GM18951 (cell line): ENCODE measurements at regions not wholly inside any gene's neighbourhood (a gene's known extent, or its start where the extent isn't known, plus 50 kb on each side); places are given as distances from the start of the nearest gene placed in this dataset.
"Not testable (repeated sequence)": the region's sequence is repeated elsewhere in the genome, so short reads cannot be mapped to it uniquely, and the experiment has no call there.

ENCODE experiments used
- POLR2A ChIP-seq: IDR thresholded peaks from 4 replicates; pipeline ENCODE4 v1.6.1; 2011; ENCODE audit warnings: mild to moderate bottlenecking; ENCODE audit not compliant: insufficient read length, insufficient read depth; ENCODE audit errors: extremely low read depth
- in situ Hi-C: fragments of 300-500 bp; cut with MboI; formaldehyde crosslinking; loops from one replicate; pipeline ENCODE4 v1.12.0; 2022; ENCODE audit warnings: low sequenced_read_pairs, mixed read lengths, inconsistent platforms; ENCODE audit not compliant: unreplicated experiment

DNA sequence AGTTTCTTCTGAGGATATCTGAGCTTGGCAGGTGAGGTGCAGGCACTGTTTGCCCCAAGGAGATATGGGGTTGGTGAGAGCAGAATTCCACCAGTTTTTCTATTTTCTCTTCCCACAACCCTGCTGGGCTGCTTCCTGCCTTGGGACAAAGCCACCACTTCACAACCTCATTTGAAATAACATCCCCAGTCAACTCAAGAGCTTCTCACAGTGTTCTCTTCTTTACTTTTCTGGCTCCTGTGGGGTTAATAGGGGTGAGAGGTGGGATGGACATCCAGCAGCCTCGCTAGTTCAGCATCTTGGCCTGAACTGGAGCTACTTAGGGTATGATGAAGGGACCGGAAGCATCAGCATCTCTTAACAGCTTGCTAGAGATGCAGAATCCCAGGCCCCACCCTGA, 106.3 kb downstream of the SLC4A3 start:
- TF ChIP-seq POLR2A: no peak
- in situ Hi-C loops: no loop called here

DNA sequence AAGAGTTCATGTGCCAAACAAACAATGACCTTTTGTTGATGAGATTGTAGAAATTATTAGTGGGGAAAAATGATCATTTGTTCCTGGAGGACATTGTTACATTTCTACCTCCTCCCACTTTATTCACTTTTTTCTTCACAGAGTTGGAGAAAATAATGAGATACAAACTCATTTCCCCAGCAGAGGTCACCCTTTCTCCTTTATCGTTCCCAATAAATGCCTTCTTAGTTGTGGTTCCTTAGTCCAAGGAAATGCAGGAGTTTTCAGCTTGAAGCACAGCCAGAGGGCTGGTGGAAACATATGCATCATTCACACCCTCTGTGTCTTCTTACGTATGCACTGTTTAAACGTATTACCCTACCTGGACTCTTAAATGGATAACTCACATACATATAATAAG, 108.8 kb downstream of the SLC4A3 start:
- no peak for TF ChIP-seq POLR2A
- in situ Hi-C loops: no loop called here

DNA sequence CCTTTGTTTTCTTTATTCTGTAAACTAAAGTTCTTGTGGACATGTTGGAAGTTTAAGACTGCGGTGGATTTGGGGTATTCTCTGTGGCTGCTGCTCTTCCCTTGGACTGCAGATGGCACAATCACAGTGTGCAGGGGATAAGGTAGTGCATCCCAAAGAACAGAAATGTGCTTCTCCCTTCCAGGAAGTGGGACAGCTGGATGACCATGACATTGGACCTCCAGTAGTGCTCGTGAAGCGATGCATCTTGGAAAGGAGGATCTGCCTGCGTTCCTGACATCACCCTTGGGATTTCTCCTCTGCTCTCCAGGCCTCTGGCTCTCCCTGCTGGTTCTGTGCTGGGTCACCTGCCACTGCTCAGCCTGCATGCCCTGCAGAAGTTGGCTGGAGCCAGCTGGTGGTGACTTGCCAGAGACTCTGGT, 109.9 kb downstream of the SLC4A3 start:
- in situ Hi-C loops: no loop called here
- TF ChIP-seq POLR2A: no peak

DNA sequence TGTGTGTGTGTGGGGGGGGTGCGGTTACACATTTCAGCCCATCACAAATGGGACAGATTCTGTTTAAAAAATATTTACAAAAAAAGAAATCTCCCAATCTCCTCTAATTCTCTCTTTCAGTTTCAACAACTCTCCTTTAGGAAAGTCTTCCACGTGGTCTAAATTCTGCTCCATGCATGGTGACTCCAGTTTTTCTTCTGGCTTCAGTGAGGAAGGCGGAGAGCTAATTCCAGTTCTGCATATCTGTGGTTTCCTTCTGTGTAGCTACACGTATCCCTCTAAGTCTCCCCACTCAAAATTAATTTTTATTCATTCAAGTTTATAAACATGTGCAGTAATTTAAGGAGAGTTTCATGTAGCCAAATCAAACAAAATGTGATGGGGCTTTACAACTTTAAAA, 111.6 kb downstream of the SLC4A3 start:
- no peak for TF ChIP-seq POLR2A
- in situ Hi-C loops: no loop called here

- in situ Hi-C loops: no loop called here
- TF ChIP-seq POLR2A: no peak
Measured at GRCh38 chr2:219739866-219740440, 112.5 kb downstream of the SLC4A3 start.

- in situ Hi-C loops: no loop called here
- TF ChIP-seq POLR2A: no peak
Measured at GRCh38 chr2:219743548-219743947, 116.1 kb downstream of the SLC4A3 start.

DNA sequence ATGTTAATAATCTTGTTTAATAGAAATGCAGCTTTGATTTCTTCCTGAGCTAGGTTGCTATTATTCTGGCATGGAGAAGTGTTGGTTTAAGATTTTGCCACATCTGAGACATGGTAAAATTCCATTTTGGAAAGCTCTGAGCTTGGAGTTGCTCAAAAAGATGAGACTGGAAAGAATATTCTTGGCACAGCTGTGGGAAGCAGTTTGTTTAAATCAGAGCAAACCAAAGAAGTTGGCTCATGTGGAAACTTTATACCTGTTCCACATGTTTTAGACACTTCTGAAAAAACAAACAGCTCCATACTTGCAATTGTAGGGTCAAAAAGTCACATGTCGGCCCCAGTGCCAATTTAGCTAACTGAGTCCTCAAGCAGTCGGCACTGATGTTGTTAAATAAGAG, 116.6 kb downstream of the SLC4A3 start:
- in situ Hi-C loops: no loop called here
- no peak for TF ChIP-seq POLR2A

DNA sequence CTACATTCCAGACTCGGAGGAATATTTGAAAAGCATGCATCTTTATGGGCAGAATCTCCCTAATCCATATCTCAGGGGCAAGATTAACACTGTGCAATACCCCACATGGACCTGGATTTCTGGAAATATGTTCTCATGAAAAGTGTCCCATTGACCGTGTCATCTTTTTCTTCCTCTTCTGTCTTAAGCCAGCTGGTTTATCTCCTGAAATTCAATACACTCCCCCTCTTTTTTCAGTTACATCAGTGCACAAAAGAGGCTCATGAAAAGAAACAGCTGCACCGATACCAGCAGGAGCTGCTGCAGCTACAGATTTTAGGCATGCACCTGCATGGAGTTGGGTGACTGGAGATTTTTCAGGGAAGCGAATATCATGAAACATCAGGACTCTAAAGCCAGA, 117.2 kb downstream of the SLC4A3 start:
- in situ Hi-C loops: no loop called here

DNA sequence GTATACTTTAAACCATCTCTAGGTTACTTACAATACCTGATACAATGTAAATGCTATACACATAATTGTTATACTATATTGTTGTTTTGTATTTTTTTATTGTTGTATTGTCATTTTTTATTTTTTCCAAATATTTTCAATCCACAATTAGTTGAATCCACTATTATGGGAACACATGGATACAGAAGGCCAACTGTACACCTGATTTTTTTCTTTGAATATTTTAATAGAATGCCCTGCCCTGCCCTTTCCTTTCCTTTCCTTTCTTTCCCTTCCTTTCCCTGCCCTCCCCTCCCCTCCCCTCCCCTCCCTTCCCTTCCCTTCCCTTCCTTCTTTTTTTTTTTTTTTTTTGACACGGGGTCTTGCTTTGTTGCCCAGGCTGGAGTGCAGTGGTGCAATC, 120.2 kb downstream of the SLC4A3 start:
- TF ChIP-seq POLR2A: no peak
- in situ Hi-C loops: no loop called here

More for the DNA sequence above, 117.2 kb downstream of the SLC4A3 start:
- TF ChIP-seq POLR2A: no peak

DNA sequence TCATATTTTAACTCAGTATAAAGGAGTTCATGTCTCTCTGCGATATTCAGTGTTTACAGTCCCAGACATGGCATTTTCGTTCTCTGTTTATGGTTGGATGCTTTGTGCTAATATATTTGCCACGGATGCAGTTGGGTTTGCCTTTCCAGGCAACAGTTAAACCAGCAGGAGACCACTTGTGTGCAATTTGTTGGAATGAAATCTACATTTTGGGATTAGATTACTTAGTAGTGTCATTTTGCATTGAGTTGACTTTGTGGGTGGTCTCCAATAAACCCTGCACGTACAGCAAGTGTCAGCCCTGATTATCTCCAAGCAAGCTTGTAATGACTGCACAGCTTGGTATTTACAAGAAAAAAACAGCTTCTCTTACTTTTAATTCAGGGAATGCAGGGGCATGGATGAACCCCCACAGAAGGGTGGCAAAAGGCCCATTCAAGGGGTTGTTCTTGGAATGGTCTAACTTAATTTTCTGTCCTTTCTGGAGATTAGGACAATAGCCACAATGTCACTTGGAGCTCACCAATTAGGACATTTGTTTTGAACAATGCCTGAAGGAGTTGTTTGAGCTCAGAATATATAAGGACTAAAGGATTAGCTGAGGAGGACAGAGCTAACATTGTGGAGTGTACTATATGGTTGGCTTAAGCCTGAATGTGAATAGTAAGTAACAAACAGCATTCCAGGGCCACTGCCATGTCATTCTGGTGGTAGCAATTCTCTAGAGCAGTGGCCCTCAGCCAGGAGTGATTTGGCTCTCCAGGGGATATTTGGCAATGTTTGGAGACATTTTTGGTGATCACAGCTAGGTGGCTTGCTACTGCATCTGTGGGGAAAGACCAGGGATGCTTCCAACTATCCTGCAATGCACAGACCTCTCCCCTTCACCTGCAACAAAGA, 121.5 kb downstream of the SLC4A3 start:
- in situ Hi-C loops: no loop called here
- no peak for TF ChIP-seq POLR2A

GRCh38 chr2:219751121-219751520, 123.7 kb downstream of the SLC4A3 start:
- in situ Hi-C loops: not testable (repeated sequence)

DNA sequence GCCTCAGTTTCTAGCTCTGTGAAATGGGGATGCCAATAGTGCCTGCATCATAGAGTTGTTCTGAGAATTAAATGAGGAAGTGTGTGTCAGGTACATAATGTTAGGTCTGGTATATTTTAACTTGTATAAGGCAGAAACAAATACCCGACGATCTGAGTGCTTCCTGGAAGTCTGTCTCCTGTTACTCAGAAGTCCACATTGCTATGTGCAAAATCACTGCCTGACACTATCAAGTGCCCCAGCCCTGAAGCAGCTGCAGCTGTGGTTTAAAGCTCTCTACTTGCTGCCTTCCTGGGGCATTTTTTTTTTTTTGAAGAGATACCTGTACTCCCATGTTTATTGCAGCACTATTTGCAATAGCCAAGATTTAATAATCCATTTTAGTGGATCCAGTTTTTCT, 125.3 kb downstream of the SLC4A3 start:
- in situ Hi-C loops: no loop called here

GRCh38 chr2:219758907-219759680, 131.7 kb downstream of the SLC4A3 start:
- TF ChIP-seq POLR2A: no peak
- in situ Hi-C loops: no loop called here

More for the DNA sequence above, 125.3 kb downstream of the SLC4A3 start:
- TF ChIP-seq POLR2A: no peak
